Kidney (tissue), 13 donors: ENCODE measurements at regions not wholly inside any gene's neighbourhood (a gene's known extent, or its start where the extent isn't known, plus 50 kb on each side); places are given as distances from the start of the nearest gene placed in this dataset.

ENCODE experiments used
- DNase-seq, 5 donors: peaks; one replicate each; pipeline ENCODE4 v3.0.0-alpha.2; 2013 to 2020
- FAIRE-seq: peaks from 2 replicates; lab custom pipeline; 2012; peaks lifted over from hg19 to GRCh38; lab: Jason Lieb, UNC
- H3K27ac ChIP-seq, 2 donors: one replicate each; pipeline ENCODE4 v1.7.0; 2013; ENCODE audit warnings: low read depth in 2 of 2, low read length in 2 of 2, inconsistent platforms in 1 of 2
- H3K27me3 ChIP-seq: one replicate; pipeline ENCODE4 v1.7.1; 2013; ENCODE audit warnings: low read length, inconsistent platforms; ENCODE audit not compliant: control insufficient read depth, insufficient read depth
- H3K36me3 ChIP-seq, 3 donors: one replicate each; pipeline versions ENCODE4 v1.7.0 to v1.7.1; 2013; ENCODE audit warnings: low read length in 3 of 3, control low read depth in 1 of 3, inconsistent platforms in 1 of 3; ENCODE audit not compliant: insufficient read depth in 3 of 3, control insufficient read depth in 2 of 3
- H3K4me1 ChIP-seq, 3 donors: one replicate each; pipeline versions ENCODE4 v1.7.0 to v1.7.1; 2013; ENCODE audit warnings: low read length in 3 of 3, inconsistent platforms in 1 of 3, low read depth in 1 of 3; ENCODE audit not compliant: control insufficient read depth in 2 of 3, insufficient read depth in 2 of 3
- H3K4me3 ChIP-seq, 3 donors: one replicate each; pipeline versions ENCODE4 v1.7.0 to v1.8.1; 2013; ENCODE audit warnings: low read length in 3 of 3, control low read depth in 1 of 3, inconsistent platforms in 1 of 3
- H3K9ac ChIP-seq, 3 donors: one replicate each; pipeline versions ENCODE4 v1.7.0 to v1.7.1; 2013; ENCODE audit warnings: low read length in 3 of 3, control low read depth in 1 of 3, inconsistent platforms in 1 of 3
- H3K9me3 ChIP-seq, 3 donors: one replicate each; pipeline versions ENCODE4 v1.7.0 to v1.7.1; 2013; ENCODE audit warnings: low read length in 3 of 3, control low read depth in 1 of 3, inconsistent platforms in 1 of 3; ENCODE audit not compliant: control insufficient read depth in 2 of 3, insufficient read depth in 1 of 3
- intact Hi-C: fragments of 100-400 bp; cut with DNase I; formaldehyde crosslinking; loops from one replicate; pipeline ENCODE4 v1.11.1; 2022
- TF ChIP-seq, protein P1 (sequence below): IDR thresholded peaks from 3 replicates; pipeline ENCODE4 v1.5.1; 2012; ENCODE audit warnings: mild to moderate bottlenecking, moderate library complexity, borderline replicate concordance; ENCODE audit not compliant: insufficient read depth; ENCODE audit errors: extremely low read depth
- donor health status: control.
- donor health status: control.
- donor health status: control.
- donor health status: control.
- donor health status: control.
- donor health status: DM: yes; HTN: yes; CAD: no.
- donor health status: Normal renal cell carcinoma (clear cell type).

DNA sequence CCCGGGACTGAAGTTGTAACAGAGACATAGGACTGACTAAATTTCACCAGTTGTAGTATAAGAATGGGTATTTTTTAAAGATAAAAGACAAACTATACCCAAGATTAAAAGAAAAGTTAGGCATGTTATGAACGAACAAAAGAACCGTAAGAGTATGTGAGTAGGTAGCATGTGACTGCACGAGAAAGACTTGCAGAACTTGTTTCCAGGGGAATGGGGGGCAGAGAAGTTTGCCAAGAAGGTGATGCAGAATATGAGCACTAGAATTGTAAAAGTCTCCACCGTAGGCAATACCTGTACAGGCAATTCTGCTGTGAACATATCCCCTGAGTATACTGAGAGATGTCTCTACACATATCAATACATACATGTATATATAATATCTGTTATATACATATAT lies 614.7 kb downstream of the PRELID2 start:
- peaks cover 0 to under 1% (median 0%) of the 10 kb centered on the region in 3 donors for H3K9me3 ChIP-seq
- H3K36me3 ChIP-seq: no peaks in the 10 kb centered on the region
- H3K27me3 ChIP-seq: no peaks in the 10 kb centered on the region
- FAIRE-seq: no peak
- intact Hi-C loops: no loop called here
- peak overlapping the region; percentile 62 to 88 for H3K27ac ChIP-seq
- TF ChIP-seq, protein P1, sequence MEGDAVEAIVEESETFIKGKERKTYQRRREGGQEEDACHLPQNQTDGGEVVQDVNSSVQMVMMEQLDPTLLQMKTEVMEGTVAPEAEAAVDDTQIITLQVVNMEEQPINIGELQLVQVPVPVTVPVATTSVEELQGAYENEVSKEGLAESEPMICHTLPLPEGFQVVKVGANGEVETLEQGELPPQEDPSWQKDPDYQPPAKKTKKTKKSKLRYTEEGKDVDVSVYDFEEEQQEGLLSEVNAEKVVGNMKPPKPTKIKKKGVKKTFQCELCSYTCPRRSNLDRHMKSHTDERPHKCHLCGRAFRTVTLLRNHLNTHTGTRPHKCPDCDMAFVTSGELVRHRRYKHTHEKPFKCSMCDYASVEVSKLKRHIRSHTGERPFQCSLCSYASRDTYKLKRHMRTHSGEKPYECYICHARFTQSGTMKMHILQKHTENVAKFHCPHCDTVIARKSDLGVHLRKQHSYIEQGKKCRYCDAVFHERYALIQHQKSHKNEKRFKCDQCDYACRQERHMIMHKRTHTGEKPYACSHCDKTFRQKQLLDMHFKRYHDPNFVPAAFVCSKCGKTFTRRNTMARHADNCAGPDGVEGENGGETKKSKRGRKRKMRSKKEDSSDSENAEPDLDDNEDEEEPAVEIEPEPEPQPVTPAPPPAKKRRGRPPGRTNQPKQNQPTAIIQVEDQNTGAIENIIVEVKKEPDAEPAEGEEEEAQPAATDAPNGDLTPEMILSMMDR: no peak
- H3K4me1 ChIP-seq: peaks cover 0 to 22% (median 3%) of the 10 kb centered on the region in 3 donors
- peak overlapping the region in 2 of 3 donors; percentile 21 to 53 for H3K4me3 ChIP-seq
- peak overlapping the region in 1 of 3 donors; percentile 62 for H3K9ac ChIP-seq
- peak in 2 of 5 donors; percentile 41 to 55 for DNase-seq

DNA sequence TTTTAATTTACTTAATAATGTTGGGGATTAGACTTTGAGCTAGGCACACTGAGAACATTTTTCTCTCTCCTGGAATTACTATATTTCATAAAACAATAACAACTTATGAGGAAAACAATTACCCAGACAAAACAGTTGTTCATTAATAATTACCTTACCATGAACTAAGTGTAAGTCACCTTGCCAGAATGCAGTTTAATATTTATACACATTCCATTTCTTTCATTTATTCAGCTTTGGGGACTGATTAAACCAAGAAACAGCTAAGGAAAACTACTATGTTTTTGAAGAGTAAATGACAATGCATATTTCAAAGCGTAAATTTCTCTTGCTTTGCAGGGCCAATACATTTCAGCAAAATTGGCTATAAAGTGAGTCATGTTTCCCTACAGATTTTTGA lies 616.2 kb downstream of the PRELID2 start:
- Histone ChIP-seq H3K9ac (no peak overlapping the region), H3K9me3 (peaks cover 0 to 7% (median 0%) of the 10 kb centered on the region in 3 donors), H3K36me3 (no peaks in the 10 kb centered on the region), H3K27me3 (no peaks in the 10 kb centered on the region), H3K4me3 (peak overlapping the region in 1 of 3 donors; percentile 6), H3K4me1 (peaks cover 0 to 22% (median 3%) of the 10 kb centered on the region in 3 donors), H3K27ac (peak overlapping the region; percentile 59 to 88)
- intact Hi-C loops: no loop called here
- FAIRE-seq: peak; percentile 95
- TF ChIP-seq, protein P1: no peak
- no peak for DNase-seq

DNA sequence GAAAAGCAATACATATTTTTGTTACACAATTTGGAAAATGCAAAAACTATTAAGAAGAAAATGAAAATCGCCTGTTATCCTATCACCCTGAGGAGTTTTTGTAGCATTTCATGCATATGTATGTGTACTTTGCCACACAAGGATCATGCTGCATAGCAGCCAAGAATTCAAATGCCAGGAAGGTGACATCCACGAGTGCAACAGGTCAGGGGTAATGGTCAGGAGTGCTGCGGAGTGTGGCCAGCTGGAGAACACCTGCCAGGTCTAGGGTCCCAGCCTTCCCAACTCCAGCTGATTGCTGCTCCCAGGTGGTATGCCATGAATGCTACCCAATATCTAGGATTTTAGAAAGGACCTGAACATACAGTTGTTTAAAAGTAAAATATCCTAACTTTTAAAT lies 617.1 kb downstream of the PRELID2 start:
- intact Hi-C loops: no loop called here
- Histone ChIP-seq H3K36me3 (no peaks in the 10 kb centered on the region), H3K4me1 (peaks cover 0 to 19% (median 3%) of the 10 kb centered on the region in 3 donors), H3K9ac (peak overlapping the region in 1 of 3 donors; percentile 48), H3K9me3 (peaks cover 0 to 7% (median 0%) of the 10 kb centered on the region in 3 donors), H3K4me3 (no peak overlapping the region), H3K27ac (peak overlapping the region; percentile 76 to 81), H3K27me3 (no peaks in the 10 kb centered on the region)
- DNase-seq: peak; percentile 37 to 73 (median 42)
- FAIRE-seq: peak; percentile 85
- TF ChIP-seq, protein P1: peak; percentile 9

DNA sequence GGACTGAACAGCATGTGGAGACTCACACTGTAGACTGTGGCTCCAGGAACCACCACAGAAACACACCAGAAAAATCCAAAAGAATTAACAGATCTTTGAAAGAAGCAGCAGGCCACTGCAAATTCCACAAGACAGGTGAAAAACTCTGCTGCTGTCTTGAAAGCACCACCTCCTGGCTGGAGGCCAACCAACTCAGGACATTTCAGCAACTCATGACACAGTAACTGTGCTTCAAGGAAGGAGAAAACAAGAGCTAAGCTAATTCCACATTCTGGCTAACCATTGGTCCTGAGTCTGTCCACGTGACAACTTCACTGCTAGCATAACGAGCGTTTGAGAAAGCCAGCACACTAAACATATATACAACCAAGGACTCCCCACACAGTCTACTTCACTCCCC lies 625.1 kb downstream of the PRELID2 start:
- TF ChIP-seq, protein P1: no peak
- H3K27me3 ChIP-seq: no peaks in the 10 kb centered on the region
- no peaks in the 10 kb centered on the region for H3K4me1 ChIP-seq
- intact Hi-C loops: no loop called here
- H3K4me3 ChIP-seq: no peak overlapping the region
- H3K27ac ChIP-seq: no peak overlapping the region
- H3K36me3 ChIP-seq: no peaks in the 10 kb centered on the region
- no peak overlapping the region for H3K9ac ChIP-seq
- DNase-seq (peak in 1 of 5 donors; percentile 63), FAIRE-seq (no peak)
- H3K9me3 ChIP-seq: peaks cover 0 to 9% (median 0%) of the 10 kb centered on the region in 3 donors
